Upper lobe of left lung (tissue), 4 donors: ENCODE measurements at regions not wholly inside any gene's neighbourhood (a gene's known extent, or its start where the extent isn't known, plus 50 kb on each side); places are given as distances from the start of the nearest gene placed in this dataset.

Experiments used
- CTCF ChIP-seq, 6 experiments: fragments of 450-650 bp in 4 of 6; fragments of 200-600 bp in 2 of 6; sonication (generic) in 2 of 6; IDR thresholded peaks; one replicate each; pipeline ENCODE4 v1.5.1; 2016 to 2019; ENCODE audit warnings: antibody characterized with exemption in 6 of 6
- POLR2A ChIP-seq, 4 donors: fragments of 450-650 bp; IDR thresholded peaks; one replicate each; pipeline ENCODE4 v1.5.1; 2016 to 2017; ENCODE audit warnings: antibody characterized with exemption in 4 of 4, mild to moderate bottlenecking in 2 of 4
- POLR2AphosphoS5 ChIP-seq, 2 donors: sonication (generic); formaldehyde crosslinking; IDR thresholded peaks; one replicate each; pipeline ENCODE4 v1.5.1; 2017; ENCODE audit warnings: antibody characterized with exemption in 2 of 2

GRCh38 chr16:27706156-27706865 lies 156.4 kb downstream of the KATNIP start:
- TF ChIP-seq CTCF (IDR thresholded peaks at IDR 0.05) (no peak), POLR2A (IDR thresholded peaks at IDR 0.05) (no peak), POLR2AphosphoS5 (IDR thresholded peaks at IDR 0.05) (no peak)
